Suprapubic skin (tissue), 4 donors: ENCODE measurements at regions not wholly inside any gene's neighbourhood (a gene's known extent, or its start where the extent isn't known, plus 50 kb on each side); places are given as distances from the start of the nearest gene placed in this dataset.

Experiments
- DNase-seq, 2 donors: peaks; one replicate each; pipeline ENCODE4 v3.0.0-alpha.2; 2019; ENCODE audit warnings: low spot score in 2 of 2
- H3K27ac ChIP-seq: fragments of 200-600 bp; sonication (generic); one replicate; pipeline ENCODE4 v1.5.1; 2019
- H3K27me3 ChIP-seq: fragments of 200-600 bp; sonication (generic); one replicate; pipeline ENCODE4 v1.5.1; 2019
- H3K36me3 ChIP-seq: fragments of 200-600 bp; sonication (generic); one replicate; pipeline ENCODE4 v1.5.1; 2019
- H3K4me1 ChIP-seq: fragments of 200-600 bp; sonication (generic); one replicate; pipeline ENCODE4 v1.5.1; 2019
- H3K4me3 ChIP-seq: fragments of 200-600 bp; sonication (generic); one replicate; pipeline ENCODE4 v1.5.1; 2019; ENCODE audit warnings: mild to moderate bottlenecking
- H3K9me3 ChIP-seq: fragments of 200-600 bp; sonication (generic); one replicate; pipeline ENCODE4 v1.5.1; 2019
- EP300 ChIP-seq: sonication (generic); formaldehyde crosslinking; IDR thresholded peaks from one replicate; pipeline ENCODE4 v1.6.1; 2017; ENCODE audit warnings: antibody characterized with exemption
- POLR2A ChIP-seq, 2 donors: fragments of 450-650 bp; IDR thresholded peaks; one replicate each; pipeline ENCODE4 v1.6.1; 2017; ENCODE audit warnings: antibody characterized with exemption in 2 of 2, mild to moderate bottlenecking in 2 of 2, moderate library complexity in 2 of 2
- POLR2AphosphoS5 ChIP-seq, 3 donors: sonication (generic); formaldehyde crosslinking; IDR thresholded peaks; one replicate each; pipeline ENCODE4 v1.6.1; 2017; ENCODE audit warnings: antibody characterized with exemption in 3 of 3
- WGBS: methylation state at CpG from one replicate; pipeline ENCODE4 v1.1.5; 2018; 5-methylcytosine and 5-hydroxymethylcytosine counted together
- TF ChIP-seq, protein P1 (sequence below), 2 donors: fragments of 200-600 bp in 1 of 2; fragments of 450-650 bp in 1 of 2; sonication (generic) in 1 of 2; IDR thresholded peaks; one replicate each; pipeline ENCODE4 v1.5.1; 2016 to 2019; ENCODE audit warnings: antibody characterized with exemption in 2 of 2, mild to moderate bottlenecking in 1 of 2, moderate library complexity in 1 of 2

DNA sequence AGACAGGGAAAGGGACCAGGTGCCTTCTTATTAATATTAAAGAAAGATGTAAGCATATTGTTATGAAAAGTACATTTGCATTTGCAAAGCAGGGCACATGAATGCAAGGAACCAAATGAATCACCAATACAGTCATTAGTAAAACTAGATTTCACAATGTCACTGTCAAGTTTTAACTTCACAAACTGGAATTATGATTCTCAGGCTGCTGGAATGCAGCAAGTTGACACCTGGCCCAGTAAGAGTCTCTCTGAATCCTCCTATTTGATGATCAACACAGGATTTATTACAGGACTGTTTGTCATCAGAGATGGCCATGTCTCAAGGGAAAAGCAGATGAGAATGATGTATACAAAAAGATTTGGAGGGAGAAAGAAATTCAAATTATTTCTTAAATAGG, 72.9 kb upstream of the STK39 start:
- Histone ChIP-seq H3K36me3 (no peaks in the 10 kb centered on the region), H3K27me3 (peaks cover 14% of the 10 kb centered on the region), H3K4me3 (no peak overlapping the region), H3K9me3 (no peaks in the 10 kb centered on the region), H3K4me1 (no peaks in the 10 kb centered on the region), H3K27ac (no peak overlapping the region)
- TF ChIP-seq, protein P1, sequence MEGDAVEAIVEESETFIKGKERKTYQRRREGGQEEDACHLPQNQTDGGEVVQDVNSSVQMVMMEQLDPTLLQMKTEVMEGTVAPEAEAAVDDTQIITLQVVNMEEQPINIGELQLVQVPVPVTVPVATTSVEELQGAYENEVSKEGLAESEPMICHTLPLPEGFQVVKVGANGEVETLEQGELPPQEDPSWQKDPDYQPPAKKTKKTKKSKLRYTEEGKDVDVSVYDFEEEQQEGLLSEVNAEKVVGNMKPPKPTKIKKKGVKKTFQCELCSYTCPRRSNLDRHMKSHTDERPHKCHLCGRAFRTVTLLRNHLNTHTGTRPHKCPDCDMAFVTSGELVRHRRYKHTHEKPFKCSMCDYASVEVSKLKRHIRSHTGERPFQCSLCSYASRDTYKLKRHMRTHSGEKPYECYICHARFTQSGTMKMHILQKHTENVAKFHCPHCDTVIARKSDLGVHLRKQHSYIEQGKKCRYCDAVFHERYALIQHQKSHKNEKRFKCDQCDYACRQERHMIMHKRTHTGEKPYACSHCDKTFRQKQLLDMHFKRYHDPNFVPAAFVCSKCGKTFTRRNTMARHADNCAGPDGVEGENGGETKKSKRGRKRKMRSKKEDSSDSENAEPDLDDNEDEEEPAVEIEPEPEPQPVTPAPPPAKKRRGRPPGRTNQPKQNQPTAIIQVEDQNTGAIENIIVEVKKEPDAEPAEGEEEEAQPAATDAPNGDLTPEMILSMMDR (IDR thresholded peaks at IDR 0.05): no peak
- no peak for TF ChIP-seq POLR2AphosphoS5 (IDR thresholded peaks at IDR 0.05)
- no peak for TF ChIP-seq EP300
- TF ChIP-seq POLR2A (IDR thresholded peaks at IDR 0.05): no peak
- no peak for DNase-seq

DNA sequence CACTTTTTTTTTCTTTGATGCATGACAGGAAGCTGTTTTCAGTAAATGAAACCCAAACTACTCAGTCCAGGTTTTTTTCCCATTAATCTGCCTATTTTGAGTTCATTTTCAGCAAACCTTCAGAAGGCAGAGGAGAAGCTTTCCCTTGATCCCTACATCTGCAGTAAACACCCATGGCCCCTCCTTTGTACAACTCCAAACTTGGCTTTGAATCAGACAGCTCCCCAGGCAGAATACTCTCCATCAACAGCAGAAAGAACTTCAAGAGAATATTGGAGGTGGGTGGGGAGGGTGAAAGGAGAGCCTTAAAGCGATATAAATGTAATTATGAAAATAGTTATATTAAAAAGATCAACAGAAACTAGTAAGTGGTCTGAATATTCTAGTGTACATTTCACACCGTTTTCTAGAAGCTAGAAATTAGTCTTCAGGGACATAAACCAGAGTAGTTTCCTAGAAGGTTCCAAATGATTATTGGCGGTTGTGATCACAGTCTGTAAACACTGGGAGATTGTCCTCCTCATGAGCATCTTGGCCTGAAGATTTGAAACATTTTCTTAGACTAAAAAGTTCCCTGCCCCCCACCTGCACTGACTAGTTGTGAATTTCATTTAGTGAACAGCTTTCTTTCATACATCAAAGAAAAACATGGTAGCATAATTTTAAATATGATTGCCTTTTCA, 75.1 kb upstream of the STK39 start:
- Histone ChIP-seq H3K4me3 (no peak overlapping the region), H3K27ac (no peak overlapping the region), H3K27me3 (peaks cover 14% of the 10 kb centered on the region), H3K4me1 (no peaks in the 10 kb centered on the region), H3K9me3 (no peaks in the 10 kb centered on the region), H3K36me3 (no peaks in the 10 kb centered on the region)
- DNase-seq: no peak
- WGBS: 47% methylated on average over 3 of the region's 3 CpGs
- TF ChIP-seq POLR2A (IDR thresholded peaks at IDR 0.05) (no peak), EP300 (no peak), POLR2AphosphoS5 (IDR thresholded peaks at IDR 0.05) (no peak)
- TF ChIP-seq, protein P1 (IDR thresholded peaks at IDR 0.05): no peak

GRCh38 chr2:168323529-168324021, 76.2 kb upstream of the STK39 start:
- TF ChIP-seq EP300 (no peak), POLR2AphosphoS5 (IDR thresholded peaks at IDR 0.05) (no peak), POLR2A (IDR thresholded peaks at IDR 0.05) (no peak)
- TF ChIP-seq, protein P1 (IDR thresholded peaks at IDR 0.05): no peak
- Histone ChIP-seq H3K27ac (no peak overlapping the region), H3K9me3 (no peaks in the 10 kb centered on the region), H3K36me3 (no peaks in the 10 kb centered on the region), H3K4me3 (no peak overlapping the region), H3K4me1 (no peaks in the 10 kb centered on the region), H3K27me3 (peaks cover 14% of the 10 kb centered on the region)
- DNase-seq: no peak
- WGBS: 44% methylated on average over 11 of the region's 11 CpGs

DNA sequence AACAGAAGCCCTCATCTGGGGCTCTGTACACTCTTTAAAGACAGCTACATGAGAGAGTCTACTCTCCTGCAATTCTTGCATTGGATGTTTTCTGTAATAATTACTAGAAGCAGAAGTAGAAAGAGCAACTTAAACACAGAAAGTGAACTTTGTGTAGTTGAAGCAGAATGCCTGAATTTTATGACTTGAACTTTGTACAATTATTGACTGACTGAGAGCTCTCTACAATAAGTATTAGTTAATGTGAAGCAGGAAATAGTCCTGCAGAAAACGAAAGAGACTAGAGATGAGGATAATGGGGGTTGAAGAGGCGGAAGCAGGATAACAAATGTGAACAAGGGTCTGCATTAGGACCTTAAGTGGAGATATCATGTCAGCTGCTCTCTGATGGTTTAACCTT, 79.2 kb upstream of the STK39 start:
- no peak overlapping the region for H3K4me3 ChIP-seq
- H3K36me3 ChIP-seq: no peaks in the 10 kb centered on the region
- no peak for DNase-seq
- peaks cover 14% of the 10 kb centered on the region for H3K27me3 ChIP-seq
- H3K4me1 ChIP-seq: no peaks in the 10 kb centered on the region
- no peak for TF ChIP-seq POLR2A (IDR thresholded peaks at IDR 0.05)
- TF ChIP-seq POLR2AphosphoS5 (IDR thresholded peaks at IDR 0.05): no peak
- TF ChIP-seq, protein P1 (IDR thresholded peaks at IDR 0.05): no peak
- TF ChIP-seq EP300: no peak
- H3K9me3 ChIP-seq: peaks cover 8% of the 10 kb centered on the region
- WGBS: 72% methylated on average over 2 of the region's 2 CpGs
- no peak overlapping the region for H3K27ac ChIP-seq

DNA sequence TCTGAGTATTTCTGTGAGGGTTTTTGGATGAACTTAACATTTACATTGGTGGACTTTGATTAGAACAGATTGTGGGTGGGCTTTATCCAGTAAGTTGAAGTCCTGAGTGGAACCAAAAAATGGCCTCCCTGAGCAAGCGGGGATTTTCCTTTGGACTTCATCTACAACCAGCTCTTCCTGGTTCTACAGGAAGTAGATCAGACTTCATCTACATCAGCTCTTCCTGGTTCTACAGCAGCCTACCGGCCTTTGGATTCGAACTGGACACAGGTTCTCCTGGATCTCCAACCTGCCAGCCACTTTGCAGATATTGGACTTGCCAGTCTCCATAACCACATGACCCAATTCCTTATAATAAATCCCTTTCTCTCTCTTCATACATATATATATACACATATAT, 79.9 kb upstream of the STK39 start:
- 85% methylated on average over 3 of the region's 3 CpGs for WGBS
- H3K27ac ChIP-seq: no peak overlapping the region

More for the DNA sequence above, 79.9 kb upstream of the STK39 start:
- TF ChIP-seq, protein P1 (IDR thresholded peaks at IDR 0.05): no peak
- TF ChIP-seq POLR2A (IDR thresholded peaks at IDR 0.05) (no peak), POLR2AphosphoS5 (IDR thresholded peaks at IDR 0.05) (no peak), EP300 (no peak)
- Histone ChIP-seq H3K4me1 (no peaks in the 10 kb centered on the region), H3K4me3 (no peak overlapping the region), H3K27me3 (peaks cover 14% of the 10 kb centered on the region), H3K36me3 (no peaks in the 10 kb centered on the region), H3K9me3 (peaks cover 8% of the 10 kb centered on the region)
- DNase-seq: no peak
